ENCODE measurements at regions not wholly inside any gene's neighbourhood (a gene's known extent, or its start where the extent isn't known, plus 50 kb on each side); places are given as distances from the start of the nearest gene placed in this dataset.

GRCh38 chr3:87423336-87423735 lies 147.0 kb upstream of the POU1F1 start:
- H3K4me1 ChIP-seq, result no peaks in the 10 kb centered on the region
- no peaks in the 10 kb centered on the region for H3K27me3 ChIP-seq
- WGBS, 2 donors (ENCODE audit: low coverage in 1 of 2), result 56 to 86% methylated on average over 2 of the region's 2 CpGs
- H3K27ac ChIP-seq, result no peak overlapping the region
- H3K36me3 ChIP-seq, result no peaks in the 10 kb centered on the region
- ATAC-seq, result no peak
- H3K9me3 ChIP-seq, result no peaks in the 10 kb centered on the region
- no peak overlapping the region for H3K4me3 ChIP-seq
- TF ChIP-seq CTCF (IDR thresholded peaks at IDR 0.05) (no peak), POLR2A (IDR thresholded peaks at IDR 0.05) (no peak), EP300 (IDR thresholded peaks at IDR 0.05) (no peak), POLR2AphosphoS5 (IDR thresholded peaks at IDR 0.05) (no peak)

- no peak overlapping the region for H3K27ac ChIP-seq
- H3K4me3 ChIP-seq, result no peak overlapping the region
- no peaks in the 10 kb centered on the region for H3K27me3 ChIP-seq
- no peak for ATAC-seq
- H3K9me3 ChIP-seq, result no peaks in the 10 kb centered on the region
- no peaks in the 10 kb centered on the region for H3K4me1 ChIP-seq
- H3K36me3 ChIP-seq, result no peaks in the 10 kb centered on the region
- no peak for TF ChIP-seq POLR2AphosphoS5 (IDR thresholded peaks at IDR 0.05)
- TF ChIP-seq EP300 (IDR thresholded peaks at IDR 0.05), result no peak
- TF ChIP-seq CTCF (IDR thresholded peaks at IDR 0.05), result no peak
- no peak for TF ChIP-seq POLR2A (IDR thresholded peaks at IDR 0.05)
Measured at GRCh38 chr3:87422333-87422732, 145.9 kb upstream of the POU1F1 start.

GRCh38 chr3:87420171-87420570 lies 143.8 kb upstream of the POU1F1 start:
- ATAC-seq, result no peak
- H3K4me3 ChIP-seq, result no peak overlapping the region

GRCh38 chr3:87414271-87414670 lies 137.9 kb upstream of the POU1F1 start:
- whole genome bisulfite sequencing, 2 donors (ENCODE audit: low coverage in 1 of 2), result 35 to 67% methylated on average over 1 of the region's 1 CpG
- Histone ChIP-seq H3K4me3 (no peak overlapping the region), H3K9me3 (no peaks in the 10 kb centered on the region), H3K27ac (no peak overlapping the region), H3K4me1 (no peaks in the 10 kb centered on the region), H3K36me3 (no peaks in the 10 kb centered on the region), H3K27me3 (no peaks in the 10 kb centered on the region)
- no peak for ATAC-seq
- TF ChIP-seq EP300 (IDR thresholded peaks at IDR 0.05) (no peak), POLR2AphosphoS5 (IDR thresholded peaks at IDR 0.05) (no peak), CTCF (IDR thresholded peaks at IDR 0.05) (no peak), POLR2A (IDR thresholded peaks at IDR 0.05) (no peak)

More at GRCh38 chr3:87420171-87420570, 143.8 kb upstream of the POU1F1 start:
- TF ChIP-seq CTCF (IDR thresholded peaks at IDR 0.05), result no peak
- TF ChIP-seq POLR2A (IDR thresholded peaks at IDR 0.05), result no peak
- TF ChIP-seq EP300 (IDR thresholded peaks at IDR 0.05), result no peak
- TF ChIP-seq POLR2AphosphoS5 (IDR thresholded peaks at IDR 0.05), result no peak
- Histone ChIP-seq H3K27ac (no peak overlapping the region), H3K4me1 (no peaks in the 10 kb centered on the region), H3K27me3 (no peaks in the 10 kb centered on the region), H3K36me3 (no peaks in the 10 kb centered on the region), H3K9me3 (no peaks in the 10 kb centered on the region)

GRCh38 chr3:87413814-87414213 lies 137.4 kb upstream of the POU1F1 start:
- no peaks in the 10 kb centered on the region for H3K36me3 ChIP-seq
- TF ChIP-seq EP300 (IDR thresholded peaks at IDR 0.05) (no peak), POLR2A (IDR thresholded peaks at IDR 0.05) (no peak)
- no peaks in the 10 kb centered on the region for H3K27me3 ChIP-seq
- H3K27ac ChIP-seq, result no peak overlapping the region
- no peak overlapping the region for H3K4me3 ChIP-seq
- ATAC-seq, result no peak
- H3K9me3 ChIP-seq, result no peaks in the 10 kb centered on the region
- WGBS, 2 donors (ENCODE audit: low coverage in 1 of 2), result 18 to 41% methylated on average over 3 of the region's 3 CpGs
- H3K4me1 ChIP-seq, result no peaks in the 10 kb centered on the region

- ATAC-seq, result no peak
- H3K27ac ChIP-seq, result no peak overlapping the region
- TF ChIP-seq CTCF (IDR thresholded peaks at IDR 0.05) (no peak), EP300 (IDR thresholded peaks at IDR 0.05) (no peak), POLR2A (IDR thresholded peaks at IDR 0.05) (no peak), POLR2AphosphoS5 (IDR thresholded peaks at IDR 0.05) (no peak)
Measured at GRCh38 chr3:87410110-87410509, 133.7 kb upstream of the POU1F1 start.

More at GRCh38 chr3:87410110-87410509, 133.7 kb upstream of the POU1F1 start:
- no peak overlapping the region for H3K4me3 ChIP-seq
- no peaks in the 10 kb centered on the region for H3K9me3 ChIP-seq
- H3K36me3 ChIP-seq, result no peaks in the 10 kb centered on the region
- no peaks in the 10 kb centered on the region for H3K4me1 ChIP-seq
- H3K27me3 ChIP-seq, result no peaks in the 10 kb centered on the region

Data from gastroesophageal sphincter (tissue), 4 donors.